Stimulated activated CD8-positive, alpha-beta memory T cell treated with anti-CD3 and anti-CD28 coated beads, Interleukin-15, amount 100 ng/mL, for 4 hours (primary cell): ENCODE measurements at regions not wholly inside any gene's neighbourhood (a gene's known extent, or its start where the extent isn't known, plus 50 kb on each side); places are given as distances from the start of the nearest gene placed in this dataset.
"Not testable (repeated sequence)": the region's sequence is repeated elsewhere in the genome, so short reads cannot be mapped to it uniquely, and the experiment has no call there.

Experiments used
- DNase-seq, 2 donors: peaks; one replicate each; pipeline ENCODE4 v3.0.0-alpha.2; 2020; ENCODE audit warnings: low read depth in 2 of 2

GRCh38 chr13:84579901-84580300, 697.6 kb upstream of the SLITRK1 start:
- DNase-seq = not testable (repeated sequence)

DNA sequence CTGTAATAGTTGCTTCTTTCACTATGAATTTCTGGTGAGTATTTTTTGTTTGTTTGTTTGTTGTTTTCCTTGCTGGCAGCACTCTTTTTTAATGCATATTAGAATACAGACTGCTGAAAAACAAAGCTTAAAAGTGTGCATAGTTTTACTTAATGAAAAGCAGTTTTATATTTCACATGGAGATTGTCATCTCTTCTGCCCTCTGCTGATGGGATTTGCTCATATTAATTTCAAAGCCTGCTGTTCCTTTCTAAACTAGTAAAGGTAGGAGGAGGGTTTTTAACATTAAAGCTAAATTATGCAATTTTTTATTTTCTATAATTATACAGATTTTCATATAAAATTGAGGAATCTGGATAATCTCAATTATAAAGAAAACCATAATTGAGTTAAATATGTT, 692.6 kb upstream of the SLITRK1 start:
- no peak for DNase-seq

GRCh38 chr13:84571264-84571663, 689.0 kb upstream of the SLITRK1 start:
- no peak for DNase-seq

GRCh38 chr13:84570831-84571230, 688.6 kb upstream of the SLITRK1 start:
- no peak for DNase-seq

DNA sequence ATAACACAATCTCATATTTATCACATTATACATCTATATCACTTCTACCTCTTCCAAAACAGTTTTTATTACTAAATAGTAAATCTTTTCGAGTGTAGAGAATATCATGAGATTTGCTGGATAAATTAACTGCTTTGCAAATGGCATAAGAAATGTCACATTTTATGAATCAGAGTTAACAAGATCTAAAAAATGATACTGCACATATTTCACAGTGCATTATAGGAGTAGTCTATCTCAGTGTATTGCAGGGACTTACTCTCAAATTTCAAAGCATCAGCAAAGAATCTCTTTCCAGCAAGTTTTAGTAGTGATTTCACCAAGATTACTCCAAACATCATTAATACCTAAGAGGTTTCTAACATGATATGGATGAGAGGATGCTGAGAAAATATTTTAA, 687.1 kb upstream of the SLITRK1 start:
- DNase-seq = no peak

DNA sequence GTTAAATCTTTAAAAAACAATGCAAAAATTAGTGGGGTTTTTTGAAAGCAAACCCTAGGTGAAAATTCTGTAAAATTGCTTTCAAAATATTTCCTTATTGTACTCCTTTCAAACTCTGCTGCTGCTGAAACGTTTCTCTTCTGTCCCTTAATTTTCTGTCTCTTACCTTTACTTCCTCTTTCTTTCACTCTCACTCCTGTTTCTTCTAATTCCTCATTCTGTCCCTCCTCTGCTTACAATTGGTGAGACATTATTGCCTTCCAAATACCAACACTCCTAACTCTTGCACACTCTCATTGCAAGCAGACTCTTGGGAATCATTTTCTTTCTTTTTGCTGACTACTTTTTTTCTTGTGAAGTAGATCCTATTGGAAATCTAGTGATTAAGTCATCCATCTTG, 685.6 kb upstream of the SLITRK1 start:
- DNase-seq = no peak

DNA sequence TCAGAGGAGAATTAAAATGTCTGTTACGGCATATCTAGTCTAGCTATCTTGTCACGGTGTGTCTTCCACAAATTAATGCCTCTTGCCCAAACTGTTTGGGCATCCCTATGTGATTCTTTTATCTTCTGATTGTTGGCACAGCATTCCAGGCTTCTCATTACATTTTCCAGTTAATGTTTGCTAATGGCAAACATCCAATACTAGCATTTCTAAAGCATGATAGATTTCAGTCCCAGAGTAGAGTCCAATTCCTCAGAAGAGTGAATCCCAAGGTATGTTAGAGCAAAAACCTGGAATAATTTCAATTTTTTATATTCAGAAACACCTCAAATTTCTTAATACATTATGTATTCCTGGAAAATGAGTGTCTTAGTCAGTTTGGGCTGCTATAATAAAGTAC, 684.5 kb upstream of the SLITRK1 start:
- no peak for DNase-seq

- DNase-seq = no peak
Observed at GRCh38 chr13:84563611-84564010, 681.3 kb upstream of the SLITRK1 start.

- DNase-seq = no peak
Observed at GRCh38 chr13:84553227-84553626, 671.0 kb upstream of the SLITRK1 start.

GRCh38 chr13:84543962-84544361, 661.7 kb upstream of the SLITRK1 start:
- no peak for DNase-seq

DNA sequence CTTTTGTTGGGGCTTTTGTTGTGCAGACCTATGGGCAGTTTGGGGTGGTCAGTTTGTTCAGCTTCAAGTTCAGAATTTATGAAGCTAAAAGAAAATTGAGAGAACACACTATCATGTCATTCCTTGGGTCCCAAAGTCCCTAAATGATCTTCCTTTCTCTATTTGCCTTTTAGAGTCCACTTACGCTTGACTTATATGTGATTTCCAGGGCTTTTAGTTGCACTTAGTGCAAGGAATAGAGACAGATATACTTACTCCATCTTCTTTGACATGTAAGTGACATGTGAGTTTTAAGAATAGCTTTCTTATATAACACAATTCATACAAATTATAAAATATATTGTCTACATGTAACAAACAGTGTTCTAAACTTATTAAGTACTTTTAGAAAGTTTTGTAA, 660.1 kb upstream of the SLITRK1 start:
- no peak for DNase-seq

DNA sequence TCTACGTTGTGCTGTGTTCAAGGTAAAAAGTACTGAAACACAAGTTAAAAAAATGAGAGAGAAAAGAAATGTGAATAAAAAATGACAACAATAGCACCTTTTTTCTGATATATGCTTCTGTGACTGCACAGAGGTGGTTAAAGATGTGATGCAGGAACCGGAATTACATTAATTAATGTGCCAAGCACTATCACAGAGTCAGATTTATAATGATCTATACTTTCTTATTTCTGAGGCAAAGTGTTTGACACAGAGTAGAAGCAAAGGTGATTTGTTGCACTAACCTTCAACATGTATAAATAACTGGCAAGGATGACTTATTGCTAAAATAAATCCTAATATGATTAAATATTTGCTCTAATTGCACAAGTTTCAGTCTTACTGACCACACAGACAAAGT, 654.6 kb upstream of the SLITRK1 start:
- DNase-seq = no peak

- DNase-seq = no peak
Observed at GRCh38 chr13:84528408-84529070, 646.3 kb upstream of the SLITRK1 start.

- DNase-seq = no peak
Observed at GRCh38 chr13:84525865-84526264, 643.6 kb upstream of the SLITRK1 start.

- no peak for DNase-seq
Observed at GRCh38 chr13:84524586-84524985, 642.3 kb upstream of the SLITRK1 start.

GRCh38 chr13:84500016-84500415, 617.7 kb upstream of the SLITRK1 start:
- DNase-seq = no peak

DNA sequence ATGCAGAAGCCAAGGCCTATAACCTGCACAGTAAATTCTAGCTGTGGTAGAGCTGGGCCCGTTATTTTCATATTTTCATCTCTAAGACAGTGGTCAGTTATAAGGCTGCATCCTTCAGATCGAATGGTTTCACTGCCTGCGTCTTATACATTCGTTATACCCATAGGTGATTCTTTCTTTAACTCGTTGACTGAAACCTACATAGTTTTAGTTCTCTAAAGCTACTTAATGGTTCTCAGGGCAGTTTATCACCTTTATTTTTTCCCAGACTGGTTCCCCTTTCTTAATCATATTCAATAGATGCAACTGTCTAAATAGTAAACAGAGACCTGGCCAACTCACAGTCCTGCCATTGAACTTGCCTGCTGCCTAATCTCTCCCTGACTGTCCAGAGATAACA, 615.3 kb upstream of the SLITRK1 start:
- no peak for DNase-seq

DNA sequence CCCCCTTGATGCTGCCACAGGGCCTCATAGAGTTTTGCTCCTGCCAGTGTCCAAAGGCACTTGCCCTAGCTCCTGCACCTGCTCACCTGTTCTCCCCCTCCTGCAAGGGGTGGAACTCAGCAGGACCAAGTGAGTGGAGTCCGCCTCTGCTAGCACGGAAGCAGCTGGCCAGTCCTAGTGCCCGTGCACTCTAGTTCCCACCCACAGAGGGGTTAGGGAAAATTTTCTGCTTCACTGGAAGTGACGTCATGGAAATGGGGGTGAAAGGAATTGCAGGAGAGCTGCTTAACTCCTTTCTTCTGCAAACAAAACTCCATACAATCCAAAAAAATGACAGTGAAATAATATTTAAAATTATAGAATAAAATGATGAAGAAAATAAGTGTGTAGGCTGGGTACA, 609.7 kb upstream of the SLITRK1 start:
- DNase-seq = no peak

DNA sequence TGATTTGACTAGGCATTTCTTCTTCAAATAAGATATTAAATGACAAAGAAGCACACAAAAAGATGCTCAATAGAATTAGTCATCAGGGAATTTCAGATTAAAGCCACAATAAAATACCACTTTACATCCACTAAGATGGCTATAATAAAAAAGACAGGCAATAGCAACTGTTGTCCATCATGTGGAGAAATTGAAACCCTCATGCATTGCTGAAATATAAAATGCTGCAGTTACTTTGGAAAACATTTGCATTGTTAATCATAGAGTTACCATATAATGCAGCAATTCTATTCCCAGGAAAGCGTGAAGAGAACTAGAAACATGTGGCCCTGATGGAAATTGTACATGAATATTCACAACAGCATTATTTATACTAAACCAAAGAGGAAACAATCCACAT, 605.5 kb upstream of the SLITRK1 start:
- no peak for DNase-seq

- DNase-seq = no peak
Observed at GRCh38 chr13:84481958-84482357, 599.7 kb upstream of the SLITRK1 start.

GRCh38 chr13:84479656-84480055, 597.4 kb upstream of the SLITRK1 start:
- no peak for DNase-seq

DNA sequence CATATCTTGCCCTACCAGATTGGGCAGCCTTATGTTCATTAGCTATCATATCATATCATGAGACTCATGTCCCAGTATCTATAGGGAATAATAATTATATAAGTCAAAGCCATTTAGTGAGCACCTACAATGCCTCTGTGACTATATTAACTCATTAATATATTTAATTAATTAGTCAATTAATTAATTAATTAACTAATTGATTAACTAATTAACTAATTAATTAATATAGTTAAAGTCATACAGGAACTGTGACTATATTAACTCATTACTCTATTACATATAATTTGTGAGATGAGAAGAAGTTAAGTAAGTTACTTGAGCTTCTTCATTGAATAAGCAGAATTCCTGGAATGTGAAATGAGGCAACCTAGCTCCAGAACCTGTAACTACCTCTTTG, 588.3 kb upstream of the SLITRK1 start:
- no peak for DNase-seq

GRCh38 chr13:84466461-84466860, 584.2 kb upstream of the SLITRK1 start:
- DNase-seq = no peak

DNA sequence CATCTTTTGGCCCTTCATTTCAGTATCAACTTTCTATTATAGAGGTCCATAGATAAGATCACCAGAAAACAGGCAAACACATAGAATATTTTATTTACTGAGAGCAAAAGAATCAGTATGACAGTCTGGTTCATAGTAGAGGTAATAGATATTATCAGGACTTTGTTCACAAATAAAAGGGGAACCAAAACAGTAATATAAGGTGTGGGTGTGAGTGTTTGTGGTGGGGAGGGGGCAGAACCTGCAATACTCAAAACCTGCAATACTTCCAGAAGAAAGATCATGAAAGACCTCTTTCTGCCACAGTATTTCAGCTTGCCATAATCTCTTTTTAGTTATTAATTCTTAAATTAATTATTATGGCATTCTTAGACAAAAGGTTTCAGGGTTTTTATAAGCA, 578.7 kb upstream of the SLITRK1 start:
- no peak for DNase-seq
